ENCODE measurements at regions not wholly inside any gene's neighbourhood (a gene's known extent, or its start where the extent isn't known, plus 50 kb on each side); places are given as distances from the start of the nearest gene placed in this dataset.
"Not testable (repeated sequence)": the region's sequence is repeated elsewhere in the genome, so short reads cannot be mapped to it uniquely, and the experiment has no call there.

DNA sequence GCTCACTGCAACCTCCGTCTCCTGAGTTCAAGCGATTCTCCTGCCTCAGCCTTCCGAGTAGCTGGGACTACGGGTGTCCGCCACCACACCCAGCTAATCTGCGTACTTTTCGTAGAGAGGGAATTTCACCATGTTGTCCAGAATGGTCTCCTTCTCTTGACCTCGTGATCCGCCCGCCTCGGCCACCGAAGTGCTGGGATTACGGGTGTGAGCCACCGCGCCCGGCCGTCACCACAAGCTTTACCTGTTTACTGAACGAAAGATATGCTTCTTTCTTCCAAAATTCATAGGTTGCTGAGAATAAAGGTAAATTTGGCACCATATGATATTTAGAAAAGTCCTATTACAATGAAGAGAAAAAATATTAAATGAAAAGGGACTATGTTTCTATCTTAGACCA, 333.5 kb upstream of the EPHA6 start:
- no peak for TF ChIP-seq PPARA (CRISPR knock-in tag; IDR thresholded peaks at IDR 0.05; ENCODE audit: borderline replicate concordance)
- no peak for TF ChIP-seq ZFP3 (CRISPR knock-in tag; IDR thresholded peaks at IDR 0.05)
- TF ChIP-seq, protein P1, sequence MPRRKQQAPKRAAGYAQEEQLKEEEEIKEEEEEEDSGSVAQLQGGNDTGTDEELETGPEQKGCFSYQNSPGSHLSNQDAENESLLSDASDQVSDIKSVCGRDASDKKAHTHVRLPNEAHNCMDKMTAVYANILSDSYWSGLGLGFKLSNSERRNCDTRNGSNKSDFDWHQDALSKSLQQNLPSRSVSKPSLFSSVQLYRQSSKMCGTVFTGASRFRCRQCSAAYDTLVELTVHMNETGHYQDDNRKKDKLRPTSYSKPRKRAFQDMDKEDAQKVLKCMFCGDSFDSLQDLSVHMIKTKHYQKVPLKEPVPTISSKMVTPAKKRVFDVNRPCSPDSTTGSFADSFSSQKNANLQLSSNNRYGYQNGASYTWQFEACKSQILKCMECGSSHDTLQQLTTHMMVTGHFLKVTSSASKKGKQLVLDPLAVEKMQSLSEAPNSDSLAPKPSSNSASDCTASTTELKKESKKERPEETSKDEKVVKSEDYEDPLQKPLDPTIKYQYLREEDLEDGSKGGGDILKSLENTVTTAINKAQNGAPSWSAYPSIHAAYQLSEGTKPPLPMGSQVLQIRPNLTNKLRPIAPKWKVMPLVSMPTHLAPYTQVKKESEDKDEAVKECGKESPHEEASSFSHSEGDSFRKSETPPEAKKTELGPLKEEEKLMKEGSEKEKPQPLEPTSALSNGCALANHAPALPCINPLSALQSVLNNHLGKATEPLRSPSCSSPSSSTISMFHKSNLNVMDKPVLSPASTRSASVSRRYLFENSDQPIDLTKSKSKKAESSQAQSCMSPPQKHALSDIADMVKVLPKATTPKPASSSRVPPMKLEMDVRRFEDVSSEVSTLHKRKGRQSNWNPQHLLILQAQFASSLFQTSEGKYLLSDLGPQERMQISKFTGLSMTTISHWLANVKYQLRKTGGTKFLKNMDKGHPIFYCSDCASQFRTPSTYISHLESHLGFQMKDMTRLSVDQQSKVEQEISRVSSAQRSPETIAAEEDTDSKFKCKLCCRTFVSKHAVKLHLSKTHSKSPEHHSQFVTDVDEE (CRISPR knock-in tag; IDR thresholded peaks at IDR 0.05): no peak
- TF ChIP-seq ZNF8 (CRISPR knock-in tag; IDR thresholded peaks at IDR 0.05): no peak
- no peak for TF ChIP-seq OSR1 (CRISPR knock-in tag; IDR thresholded peaks at IDR 0.05)
- TF ChIP-seq BACH2 (CRISPR knock-in tag; IDR thresholded peaks at IDR 0.05; ENCODE audit: borderline replicate concordance): no peak
- TF ChIP-seq TCF4 (CRISPR knock-in tag; IDR thresholded peaks at IDR 0.05; ENCODE audit: borderline replicate concordance): no peak
- no peak for TF ChIP-seq SNAI2 (CRISPR knock-in tag; IDR thresholded peaks at IDR 0.05)
- no peak for TF ChIP-seq GLIS3 (CRISPR knock-in tag; IDR thresholded peaks at IDR 0.05)
- TF ChIP-seq TOX (CRISPR knock-in tag; IDR thresholded peaks at IDR 0.05; ENCODE audit: borderline replicate concordance): no peak
- no peak for TF ChIP-seq RARB (CRISPR knock-in tag; IDR thresholded peaks at IDR 0.05)
- TF ChIP-seq, protein P2, sequence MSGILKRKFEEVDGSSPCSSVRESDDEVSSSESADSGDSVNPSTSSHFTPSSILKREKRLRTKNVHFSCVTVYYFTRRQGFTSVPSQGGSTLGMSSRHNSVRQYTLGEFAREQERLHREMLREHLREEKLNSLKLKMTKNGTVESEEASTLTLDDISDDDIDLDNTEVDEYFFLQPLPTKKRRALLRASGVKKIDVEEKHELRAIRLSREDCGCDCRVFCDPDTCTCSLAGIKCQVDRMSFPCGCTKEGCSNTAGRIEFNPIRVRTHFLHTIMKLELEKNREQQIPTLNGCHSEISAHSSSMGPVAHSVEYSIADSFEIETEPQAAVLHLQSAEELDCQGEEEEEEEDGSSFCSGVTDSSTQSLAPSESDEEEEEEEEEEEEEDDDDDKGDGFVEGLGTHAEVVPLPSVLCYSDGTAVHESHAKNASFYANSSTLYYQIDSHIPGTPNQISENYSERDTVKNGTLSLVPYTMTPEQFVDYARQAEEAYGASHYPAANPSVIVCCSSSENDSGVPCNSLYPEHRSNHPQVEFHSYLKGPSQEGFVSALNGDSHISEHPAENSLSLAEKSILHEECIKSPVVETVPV (CRISPR knock-in tag; IDR thresholded peaks at IDR 0.05): no peak
- no peak for TF ChIP-seq ZC3H10 (CRISPR knock-in tag; IDR thresholded peaks at IDR 0.05)
- no peak for ATAC-seq

DNA sequence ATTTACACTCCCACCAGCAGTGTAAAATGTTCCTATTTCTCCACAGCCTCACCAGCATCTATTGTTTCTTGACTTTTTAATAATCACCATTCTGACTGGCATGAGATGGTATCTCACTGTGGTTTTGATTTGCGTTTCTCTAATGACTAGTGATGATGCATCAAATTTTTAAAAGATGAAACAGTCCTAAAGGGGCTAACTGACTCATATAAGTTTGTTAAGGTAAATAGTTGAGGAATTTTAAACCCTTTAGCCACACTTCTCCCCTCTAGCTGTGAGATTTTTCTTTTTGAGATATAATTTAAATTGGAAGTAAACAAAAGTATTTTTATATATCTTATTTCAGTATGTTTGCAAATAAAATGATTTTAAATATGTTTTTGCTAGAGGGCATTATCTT, 331.2 kb upstream of the EPHA6 start:
- not testable (repeated sequence) for ATAC-seq

DNA sequence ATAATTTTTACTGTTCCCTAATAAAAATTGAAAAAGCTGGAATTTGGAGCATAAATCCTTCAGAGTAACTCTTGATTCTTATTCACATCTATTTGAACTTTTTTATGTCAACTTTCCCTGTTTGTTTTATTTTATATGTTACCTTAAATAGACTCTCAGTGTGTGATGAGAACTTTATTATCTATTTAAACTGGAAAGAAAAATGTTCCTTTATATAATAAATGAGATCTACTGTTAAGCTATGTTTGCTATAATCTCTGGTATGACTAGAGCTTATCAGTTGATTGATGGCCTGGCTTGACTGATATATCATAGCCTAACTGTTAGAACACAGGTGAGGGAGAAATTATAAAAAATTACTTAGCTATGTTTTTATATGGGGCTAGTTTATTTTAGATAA, 330.6 kb upstream of the EPHA6 start:
- TF ChIP-seq ZNF8 (CRISPR knock-in tag; IDR thresholded peaks at IDR 0.05) (no peak), ZFP30 (CRISPR knock-in tag; IDR thresholded peaks at IDR 0.05) (no peak), CSDC2 (CRISPR knock-in tag; IDR thresholded peaks at IDR 0.05) (no peak), SNAI2 (CRISPR knock-in tag; IDR thresholded peaks at IDR 0.05) (no peak), ZNF70 (CRISPR knock-in tag; IDR thresholded peaks at IDR 0.05) (no peak), TOX (CRISPR knock-in tag; IDR thresholded peaks at IDR 0.05; ENCODE audit: borderline replicate concordance) (no peak), PPARA (CRISPR knock-in tag; IDR thresholded peaks at IDR 0.05; ENCODE audit: borderline replicate concordance) (no peak), RARB (CRISPR knock-in tag; IDR thresholded peaks at IDR 0.05) (no peak), TCF4 (CRISPR knock-in tag; IDR thresholded peaks at IDR 0.05; ENCODE audit: borderline replicate concordance) (no peak), ZFP3 (CRISPR knock-in tag; IDR thresholded peaks at IDR 0.05) (no peak), ZC3H10 (CRISPR knock-in tag; IDR thresholded peaks at IDR 0.05) (no peak), BACH2 (CRISPR knock-in tag; IDR thresholded peaks at IDR 0.05; ENCODE audit: borderline replicate concordance) (no peak), ZNF565 (CRISPR knock-in tag; conservative IDR thresholded peaks at IDR 0.05; ENCODE audit: low read depth) (no peak), OSR1 (CRISPR knock-in tag; IDR thresholded peaks at IDR 0.05) (no peak), ISL1 (CRISPR knock-in tag; IDR thresholded peaks at IDR 0.05) (no peak), ESRRG (CRISPR knock-in tag; IDR thresholded peaks at IDR 0.05) (no peak)
- TF ChIP-seq, protein P3, sequence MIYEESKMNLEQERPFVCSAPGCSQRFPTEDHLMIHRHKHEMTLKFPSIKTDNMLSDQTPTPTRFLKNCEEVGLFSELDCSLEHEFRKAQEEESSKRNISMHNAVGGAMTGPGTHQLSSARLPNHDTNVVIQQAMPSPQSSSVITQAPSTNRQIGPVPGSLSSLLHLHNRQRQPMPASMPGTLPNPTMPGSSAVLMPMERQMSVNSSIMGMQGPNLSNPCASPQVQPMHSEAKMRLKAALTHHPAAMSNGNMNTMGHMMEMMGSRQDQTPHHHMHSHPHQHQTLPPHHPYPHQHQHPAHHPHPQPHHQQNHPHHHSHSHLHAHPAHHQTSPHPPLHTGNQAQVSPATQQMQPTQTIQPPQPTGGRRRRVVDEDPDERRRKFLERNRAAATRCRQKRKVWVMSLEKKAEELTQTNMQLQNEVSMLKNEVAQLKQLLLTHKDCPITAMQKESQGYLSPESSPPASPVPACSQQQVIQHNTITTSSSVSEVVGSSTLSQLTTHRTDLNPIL (CRISPR knock-in tag; IDR thresholded peaks at IDR 0.05; ENCODE audit: low read depth): no peak
- TF ChIP-seq, protein P4, sequence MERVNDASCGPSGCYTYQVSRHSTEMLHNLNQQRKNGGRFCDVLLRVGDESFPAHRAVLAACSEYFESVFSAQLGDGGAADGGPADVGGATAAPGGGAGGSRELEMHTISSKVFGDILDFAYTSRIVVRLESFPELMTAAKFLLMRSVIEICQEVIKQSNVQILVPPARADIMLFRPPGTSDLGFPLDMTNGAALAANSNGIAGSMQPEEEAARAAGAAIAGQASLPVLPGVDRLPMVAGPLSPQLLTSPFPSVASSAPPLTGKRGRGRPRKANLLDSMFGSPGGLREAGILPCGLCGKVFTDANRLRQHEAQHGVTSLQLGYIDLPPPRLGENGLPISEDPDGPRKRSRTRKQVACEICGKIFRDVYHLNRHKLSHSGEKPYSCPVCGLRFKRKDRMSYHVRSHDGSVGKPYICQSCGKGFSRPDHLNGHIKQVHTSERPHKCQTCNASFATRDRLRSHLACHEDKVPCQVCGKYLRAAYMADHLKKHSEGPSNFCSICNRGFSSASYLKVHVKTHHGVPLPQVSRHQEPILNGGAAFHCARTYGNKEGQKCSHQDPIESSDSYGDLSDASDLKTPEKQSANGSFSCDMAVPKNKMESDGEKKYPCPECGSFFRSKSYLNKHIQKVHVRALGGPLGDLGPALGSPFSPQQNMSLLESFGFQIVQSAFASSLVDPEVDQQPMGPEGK (CRISPR knock-in tag; IDR thresholded peaks at IDR 0.05; ENCODE audit: borderline replicate concordance): no peak
- TF ChIP-seq, protein P5, sequence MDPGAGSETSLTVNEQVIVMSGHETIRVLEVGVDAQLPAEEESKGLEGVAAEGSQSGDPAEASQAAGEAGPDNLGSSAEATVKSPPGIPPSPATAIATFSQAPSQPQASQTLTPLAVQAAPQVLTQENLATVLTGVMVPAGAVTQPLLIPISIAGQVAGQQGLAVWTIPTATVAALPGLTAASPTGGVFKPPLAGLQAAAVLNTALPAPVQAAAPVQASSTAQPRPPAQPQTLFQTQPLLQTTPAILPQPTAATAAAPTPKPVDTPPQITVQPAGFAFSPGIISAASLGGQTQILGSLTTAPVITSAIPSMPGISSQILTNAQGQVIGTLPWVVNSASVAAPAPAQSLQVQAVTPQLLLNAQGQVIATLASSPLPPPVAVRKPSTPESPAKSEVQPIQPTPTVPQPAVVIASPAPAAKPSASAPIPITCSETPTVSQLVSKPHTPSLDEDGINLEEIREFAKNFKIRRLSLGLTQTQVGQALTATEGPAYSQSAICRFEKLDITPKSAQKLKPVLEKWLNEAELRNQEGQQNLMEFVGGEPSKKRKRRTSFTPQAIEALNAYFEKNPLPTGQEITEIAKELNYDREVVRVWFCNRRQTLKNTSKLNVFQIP (CRISPR knock-in tag; IDR thresholded peaks at IDR 0.05; ENCODE audit: borderline replicate concordance, low read depth): no peak
- no peak for ATAC-seq
